GM19240 (cell line): ENCODE measurements at regions not wholly inside any gene's neighbourhood (a gene's known extent, or its start where the extent isn't known, plus 50 kb on each side); places are given as distances from the start of the nearest gene placed in this dataset.

Experiments used
- DNase-seq: peaks from one replicate; pipeline ENCODE4 v3.0.0; 2011; ENCODE audit warnings: low spot score; ENCODE audit not compliant: insufficient read length

GRCh38 chr4:128501239-128501638, 213.6 kb upstream of the PGRMC2 start:
- DNase-seq: no peak

- DNase-seq: no peak
These were observed 200.6 kb upstream of the PGRMC2 start for GRCh38 chr4:128488055-128488705.

- DNase-seq: no peak
These were observed 197.3 kb upstream of the PGRMC2 start for GRCh38 chr4:128484896-128485295.

GRCh38 chr4:128483816-128484215, 196.2 kb upstream of the PGRMC2 start:
- no peak for DNase-seq

- no peak for DNase-seq
These were observed 195.4 kb upstream of the PGRMC2 start for GRCh38 chr4:128483041-128483440.

GRCh38 chr4:128481752-128482480, 194.3 kb upstream of the PGRMC2 start:
- no peak for DNase-seq

- no peak for DNase-seq
These were observed 193.3 kb upstream of the PGRMC2 start for GRCh38 chr4:128480945-128481344.

- no peak for DNase-seq
These were observed 189.9 kb upstream of the PGRMC2 start for GRCh38 chr4:128477540-128477939.

GRCh38 chr4:128475597-128475996, 188.0 kb upstream of the PGRMC2 start:
- DNase-seq: no peak

GRCh38 chr4:128471576-128471975, 184.0 kb upstream of the PGRMC2 start:
- DNase-seq: no peak

GRCh38 chr4:128470492-128471053, 183.0 kb upstream of the PGRMC2 start:
- no peak for DNase-seq

GRCh38 chr4:128468123-128468989, 180.7 kb upstream of the PGRMC2 start:
- no peak for DNase-seq

GRCh38 chr4:128465523-128465922, 177.9 kb upstream of the PGRMC2 start:
- DNase-seq: no peak

GRCh38 chr4:128463006-128463405, 175.4 kb upstream of the PGRMC2 start:
- no peak for DNase-seq

GRCh38 chr4:128462103-128462783, 174.6 kb upstream of the PGRMC2 start:
- no peak for DNase-seq

- no peak for DNase-seq
These were observed 173.9 kb upstream of the PGRMC2 start for GRCh38 chr4:128461291-128462102.

GRCh38 chr4:128459547-128459946, 171.9 kb upstream of the PGRMC2 start:
- no peak for DNase-seq

GRCh38 chr4:128458816-128459215, 171.2 kb upstream of the PGRMC2 start:
- no peak for DNase-seq

GRCh38 chr4:128457726-128458125, 170.1 kb upstream of the PGRMC2 start:
- no peak for DNase-seq

GRCh38 chr4:128456171-128456570, 168.6 kb upstream of the PGRMC2 start:
- no peak for DNase-seq
